SKM-1 treated with dmso at 0.1 percent for 144 hours (cell line): ENCODE measurements at regions not wholly inside any gene's neighbourhood (a gene's known extent, or its start where the extent isn't known, plus 50 kb on each side); places are given as distances from the start of the nearest gene placed in this dataset.

Experiments used
- DNase-seq: peaks from one replicate; lab custom pipeline; 2025; ENCODE audit not compliant: unreplicated experiment; lab: John Stamatoyannopoulos, UW

- DNase-seq, result no peak
These were observed 54.9 kb upstream of the NXPH1 start for GRCh38 chr7:8378349-8379019.

- no peak for DNase-seq
These were observed 54.1 kb upstream of the NXPH1 start for GRCh38 chr7:8379264-8379663.

- DNase-seq, result no peak
These were observed 53.3 kb upstream of the NXPH1 start for GRCh38 chr7:8380130-8380529.

- DNase-seq, result no peak
These were observed 51.2 kb upstream of the NXPH1 start for GRCh38 chr7:8382004-8382730.
